Naive B cell (primary cell): ENCODE measurements at regions not wholly inside any gene's neighbourhood (a gene's known extent, or its start where the extent isn't known, plus 50 kb on each side); places are given as distances from the start of the nearest gene placed in this dataset.
"Not testable (repeated sequence)": the region's sequence is repeated elsewhere in the genome, so short reads cannot be mapped to it uniquely, and the experiment has no call there.

ENCODE experiments used
- ATAC-seq, 2 donors: fragments of 150-1000 bp; cut with Tn5 transposase; 2 replicates each; pipeline ENCODE4 v1.10.0; 2021; ENCODE audit warnings: low read depth in 2 of 2, mild to moderate bottlenecking in 2 of 2, moderate library complexity in 2 of 2
- DNase-seq: peaks from one replicate; pipeline ENCODE4 v3.0.0; 2022
- H3K27ac Mint-ChIP-seq, 6 donors: one replicate each; pipeline ENCODE4 v1.8.0; 2020 to 2022; ENCODE audit warnings: mild to moderate bottlenecking in 6 of 6, mixed read lengths in 6 of 6, moderate library complexity in 5 of 6, inconsistent platforms in 2 of 6
- H3K27me3 Mint-ChIP-seq, 3 donors: one replicate each; pipeline ENCODE4 v1.8.0; 2021 to 2022; ENCODE audit warnings: mixed read lengths in 3 of 3, mild to moderate bottlenecking in 1 of 3
- H3K36me3 Mint-ChIP-seq, 2 donors: one replicate each; pipeline ENCODE4 v1.8.0; 2020 to 2022; ENCODE audit warnings: mixed read lengths in 2 of 2, inconsistent platforms in 1 of 2, mild to moderate bottlenecking in 1 of 2
- H3K4me1 Mint-ChIP-seq, 3 donors: one replicate each; pipeline ENCODE4 v1.8.0; 2020 to 2022; ENCODE audit warnings: mixed read lengths in 3 of 3, inconsistent platforms in 1 of 3, mild to moderate bottlenecking in 1 of 3, moderate library complexity in 1 of 3
- H3K4me3 Mint-ChIP-seq, 8 donors: one replicate each; pipeline ENCODE4 v1.8.0; 2020 to 2022; ENCODE audit warnings: mild to moderate bottlenecking in 8 of 8, mixed read lengths in 8 of 8, moderate library complexity in 8 of 8, inconsistent platforms in 2 of 8
- H3K9me3 Mint-ChIP-seq, 7 donors: one replicate each; pipeline ENCODE4 v1.8.0; 2020 to 2022; ENCODE audit warnings: mixed read lengths in 7 of 7, mild to moderate bottlenecking in 5 of 7, inconsistent platforms in 2 of 7, moderate library complexity in 1 of 7

- Mint-ChIP-seq H3K4me3 (no peak overlapping the region), H3K4me1 (peaks cover 46 to 68% (median 65%) of the 10 kb centered on the region in 3 donors), H3K27me3 (no peaks in the 10 kb centered on the region), H3K36me3 (no peaks in the 10 kb centered on the region), H3K27ac (peak overlapping the region in 5 of 6 donors; percentile 8 to 92 (median 56)), H3K9me3 (peaks cover 0 to 5% (median 0%) of the 10 kb centered on the region in 7 donors)
- DNase-seq (no peak), ATAC-seq (no peak)
Observed at GRCh38 chr6:14384175-14384949, 266.8 kb downstream of the CD83 start.

GRCh38 chr6:14386263-14386662, 268.7 kb downstream of the CD83 start:
- H3K36me3 Mint-ChIP-seq: no peaks in the 10 kb centered on the region
- H3K9me3 Mint-ChIP-seq: peaks cover 0 to 5% (median 0%) of the 10 kb centered on the region in 7 donors
- H3K27ac Mint-ChIP-seq: peak overlapping the region in 4 of 6 donors; percentile 77 to 97 (median 81)
- no peak for DNase-seq
- no peaks in the 10 kb centered on the region for H3K27me3 Mint-ChIP-seq
- no peak for ATAC-seq
- peak overlapping the region in 5 of 8 donors; percentile 5 to 52 (median 40) for H3K4me3 Mint-ChIP-seq
- H3K4me1 Mint-ChIP-seq: peaks cover 35 to 56% (median 53%) of the 10 kb centered on the region in 3 donors

- DNase-seq: no peak
- Mint-ChIP-seq H3K4me1 (peaks cover 35 to 52% (median 49%) of the 10 kb centered on the region in 3 donors), H3K36me3 (peaks cover 0 to under 1% of the 10 kb centered on the region in 2 donors), H3K27ac (peak overlapping the region; percentile 33 to 97 (median 78)), H3K4me3 (peak overlapping the region in 4 of 8 donors; percentile 5 to 52 (median 34)), H3K9me3 (peaks cover 0 to 5% (median 0%) of the 10 kb centered on the region in 7 donors), H3K27me3 (no peaks in the 10 kb centered on the region)
- ATAC-seq: peak; percentile 61 to 63
Observed at GRCh38 chr6:14386668-14387067, 269.1 kb downstream of the CD83 start.

GRCh38 chr6:14388371-14388770, 270.8 kb downstream of the CD83 start:
- Mint-ChIP-seq H3K4me3 (no peak overlapping the region), H3K27ac (peak overlapping the region in 1 of 6 donors; percentile 44), H3K36me3 (peaks cover 0 to 7% of the 10 kb centered on the region in 2 donors), H3K27me3 (no peaks in the 10 kb centered on the region), H3K4me1 (peaks cover 32 to 39% (median 34%) of the 10 kb centered on the region in 3 donors), H3K9me3 (peaks cover 0 to 8% (median 0%) of the 10 kb centered on the region in 7 donors)
- ATAC-seq (no peak), DNase-seq (no peak)

GRCh38 chr6:14389776-14390175, 272.2 kb downstream of the CD83 start:
- H3K4me3 Mint-ChIP-seq, H3K9me3 Mint-ChIP-seq, DNase-seq, H3K27me3 Mint-ChIP-seq, ATAC-seq, H3K36me3 Mint-ChIP-seq: not testable (repeated sequence)
- Mint-ChIP-seq H3K4me1 (peaks cover 22 to 31% (median 30%) of the 10 kb centered on the region in 3 donors), H3K27ac (peak overlapping the region in 3 of 6 donors; percentile 17 to 85 (median 36))

GRCh38 chr6:14390805-14391204, 273.2 kb downstream of the CD83 start:
- H3K27me3 Mint-ChIP-seq: no peaks in the 10 kb centered on the region
- peak overlapping the region in 2 of 6 donors; percentile 8 to 88 for H3K27ac Mint-ChIP-seq
- H3K9me3 Mint-ChIP-seq: peaks cover 0 to 4% (median 0%) of the 10 kb centered on the region in 7 donors
- DNase-seq (no peak), ATAC-seq (no peak)
- peaks cover 0 to 7% of the 10 kb centered on the region in 2 donors for H3K36me3 Mint-ChIP-seq
- no peak overlapping the region for H3K4me3 Mint-ChIP-seq
- peaks cover 22 to 28% (median 28%) of the 10 kb centered on the region in 3 donors for H3K4me1 Mint-ChIP-seq

- Mint-ChIP-seq H3K4me3 (no peak overlapping the region), H3K36me3 (peaks cover 0 to 7% of the 10 kb centered on the region in 2 donors), H3K9me3 (peaks cover 0 to 4% (median 0%) of the 10 kb centered on the region in 7 donors), H3K4me1 (peaks cover 27 to 36% (median 36%) of the 10 kb centered on the region in 3 donors), H3K27ac (peak overlapping the region in 2 of 6 donors; percentile 14 to 27), H3K27me3 (no peaks in the 10 kb centered on the region)
- ATAC-seq: no peak
- DNase-seq: no peak
Observed at GRCh38 chr6:14393910-14394309, 276.3 kb downstream of the CD83 start.

GRCh38 chr6:14396392-14396791, 278.8 kb downstream of the CD83 start:
- H3K27ac Mint-ChIP-seq: peak overlapping the region in 1 of 6 donors; percentile 28
- H3K9me3 Mint-ChIP-seq: peaks cover 0 to 4% (median 0%) of the 10 kb centered on the region in 7 donors
- peak overlapping the region in 4 of 8 donors; percentile 10 to 79 (median 48) for H3K4me3 Mint-ChIP-seq
- peak; percentile 40 to 56 for ATAC-seq
- peaks cover 32 to 37% (median 34%) of the 10 kb centered on the region in 3 donors for H3K4me1 Mint-ChIP-seq
- peaks cover 0 to 13% of the 10 kb centered on the region in 2 donors for H3K36me3 Mint-ChIP-seq
- no peaks in the 10 kb centered on the region for H3K27me3 Mint-ChIP-seq
- no peak for DNase-seq

- H3K36me3 Mint-ChIP-seq: peaks cover 0 to 12% of the 10 kb centered on the region in 2 donors
- peak; percentile 63 to 82 for ATAC-seq
- H3K4me3 Mint-ChIP-seq: peak overlapping the region; percentile 53 to 81 (median 72)
- H3K27me3 Mint-ChIP-seq: no peaks in the 10 kb centered on the region
- H3K9me3 Mint-ChIP-seq: peaks cover 0 to 4% (median 0%) of the 10 kb centered on the region in 7 donors
- H3K4me1 Mint-ChIP-seq: peaks cover 29 to 37% (median 34%) of the 10 kb centered on the region in 3 donors
- H3K27ac Mint-ChIP-seq: peak overlapping the region in 4 of 6 donors; percentile 34 to 72 (median 54)
- peak; percentile 35 for DNase-seq
Observed at GRCh38 chr6:14396826-14397517, 279.4 kb downstream of the CD83 start.

GRCh38 chr6:14397518-14397901, 279.9 kb downstream of the CD83 start:
- peak overlapping the region in 7 of 8 donors; percentile 53 to 81 (median 73) for H3K4me3 Mint-ChIP-seq
- H3K9me3 Mint-ChIP-seq: peaks cover 0 to 7% (median 0%) of the 10 kb centered on the region in 7 donors
- H3K27me3 Mint-ChIP-seq: no peaks in the 10 kb centered on the region
- peaks cover 28 to 37% (median 34%) of the 10 kb centered on the region in 3 donors for H3K4me1 Mint-ChIP-seq
- H3K36me3 Mint-ChIP-seq: peaks cover 0 to 9% of the 10 kb centered on the region in 2 donors
- ATAC-seq (peak in 1 of 2 donors; percentile 16), DNase-seq (no peak)
- H3K27ac Mint-ChIP-seq: peak overlapping the region in 5 of 6 donors; percentile 34 to 72 (median 70)

- Mint-ChIP-seq H3K9me3 (peaks cover 0 to 7% (median 0%) of the 10 kb centered on the region in 7 donors), H3K27ac (no peak overlapping the region), H3K4me1 (peaks cover 23 to 34% (median 32%) of the 10 kb centered on the region in 3 donors), H3K27me3 (no peaks in the 10 kb centered on the region), H3K36me3 (peaks cover 0 to 9% of the 10 kb centered on the region in 2 donors), H3K4me3 (no peak overlapping the region)
- no peak for ATAC-seq
- DNase-seq: no peak
Observed at GRCh38 chr6:14398953-14399352, 281.4 kb downstream of the CD83 start.

- Mint-ChIP-seq H3K4me1 (peaks cover 23 to 34% (median 32%) of the 10 kb centered on the region in 3 donors), H3K9me3 (peaks cover 0 to 7% (median 0%) of the 10 kb centered on the region in 7 donors), H3K36me3 (peaks cover 0 to 9% of the 10 kb centered on the region in 2 donors), H3K27me3 (no peaks in the 10 kb centered on the region), H3K4me3 (no peak overlapping the region), H3K27ac (no peak overlapping the region)
- DNase-seq: no peak
- no peak for ATAC-seq
Observed at GRCh38 chr6:14399635-14400034, 282.1 kb downstream of the CD83 start.

GRCh38 chr6:14401246-14401645, 283.7 kb downstream of the CD83 start:
- H3K9me3 Mint-ChIP-seq: peaks cover 0 to 7% (median 0%) of the 10 kb centered on the region in 7 donors
- H3K4me3 Mint-ChIP-seq: no peak overlapping the region
- H3K27me3 Mint-ChIP-seq: peaks cover 0 to 4% (median 0%) of the 10 kb centered on the region in 3 donors
- no peak for DNase-seq
- H3K36me3 Mint-ChIP-seq: peaks cover 0 to 9% of the 10 kb centered on the region in 2 donors
- peak overlapping the region in 1 of 6 donors; percentile 67 for H3K27ac Mint-ChIP-seq
- no peak for ATAC-seq
- peaks cover 16 to 26% (median 24%) of the 10 kb centered on the region in 3 donors for H3K4me1 Mint-ChIP-seq
